GM12878 (cell line): ENCODE measurements at regions not wholly inside any gene's neighbourhood (a gene's known extent, or its start where the extent isn't known, plus 50 kb on each side); places are given as distances from the start of the nearest gene placed in this dataset.

ENCODE experiments used
- ATAC-seq: fragments of 200-7000 bp; cut with Tn5 transposase; 3 replicates; pipeline ENCODE4 v1.9.1; 2020; ENCODE audit warnings: mild to moderate bottlenecking, moderate library complexity
- BruUV-seq: library from RNA; stranded (reverse); fragments of 400-500 nt; replicated peaks from 2 replicates; lab custom pipeline; 2021; lab: Mats Ljungman, UMichigan
- CTCF ChIA-PET: fragments of 300-600 bp; sonication (Branson Sonifier 250); formaldehyde crosslinking; extraction: SDS; loops from one replicate; lab custom pipeline; 2021; ENCODE audit warnings: inconsistent platforms; lab: Yijun Ruan, JAX
- POLR2A ChIA-PET: fragments of 350-600 bp; formaldehyde crosslinking; extraction: SDS; loops from one replicate; lab custom pipeline; 2021; ENCODE audit warnings: inconsistent platforms; lab: Charles Lee
- RAD21 ChIA-PET: fragments of 300-600 bp; sonication (Branson Sonifier 250); formaldehyde crosslinking; loops from one replicate; lab custom pipeline; 2023; ENCODE audit warnings: antibody characterized with exemption; ENCODE audit not compliant: unreplicated experiment; lab: Charles Lee
- SMC1A ChIA-PET: fragments of 300-600 bp; sonication (Branson Sonifier 250); formaldehyde crosslinking; loops from one replicate; lab custom pipeline; 2023; ENCODE audit not compliant: unreplicated experiment, uncharacterized antibody; lab: Charles Lee
- DNase-seq: peaks from one replicate; pipeline ENCODE4 v3.0.0-alpha.2; 2011; ENCODE audit warnings: low read depth, low spot score
- FAIRE-seq: peaks from 3 replicates; lab custom pipeline; 2011; peaks lifted over from hg19 to GRCh38; lab: Jason Lieb, UNC
- H2AFZ ChIP-seq: 2 replicates; pipeline ENCODE4 v1.6.0; 2011; ENCODE audit warnings: low read depth, low read length, control low read depth; ENCODE audit not compliant: control insufficient read depth
- H3K27ac ChIP-seq: 2 replicates; pipeline ENCODE4 v1.5.1; 2011; ENCODE audit warnings: control low read depth; ENCODE audit not compliant: control insufficient read depth, insufficient read depth
- H3K27me3 ChIP-seq, 2 experiments: replicated peaks in 1 of 2; 2 replicates each; pipeline versions ENCODE4 v1.6.0 to v1.6.1; 2011; ENCODE audit warnings: low read length in 1 of 2; ENCODE audit not compliant: control insufficient read depth in 2 of 2, insufficient read depth in 2 of 2
- H3K36me3 ChIP-seq, 2 experiments: 2 replicates each; pipeline ENCODE4 v1.5.1; 2011; ENCODE audit warnings: low read length in 1 of 2; ENCODE audit not compliant: control insufficient read depth in 2 of 2, insufficient read depth in 2 of 2
- H3K4me1 ChIP-seq: 2 replicates; pipeline ENCODE4 v1.6.1; 2011; ENCODE audit warnings: mild to moderate bottlenecking, low read length, moderate library complexity, mixed read lengths; ENCODE audit not compliant: control insufficient read depth, insufficient read depth
- H3K4me2 ChIP-seq: 2 replicates; pipeline ENCODE4 v1.6.0; 2011; ENCODE audit warnings: control low read depth; ENCODE audit not compliant: control insufficient read depth, insufficient read depth
- H3K4me3 ChIP-seq: fragments of 200-600 bp; sonication (generic); 2 replicates; pipeline ENCODE4 v1.5.1; 2016
- H3K79me2 ChIP-seq: 2 replicates; pipeline ENCODE4 v1.6.0; 2011; ENCODE audit warnings: low read length; ENCODE audit not compliant: control insufficient read depth, insufficient read depth
- H3K9ac ChIP-seq: 2 replicates; pipeline ENCODE4 v1.8.0; 2011; ENCODE audit warnings: low read length, control low read depth, mixed read lengths; ENCODE audit not compliant: control insufficient read depth, insufficient read depth
- H3K9me3 ChIP-seq: replicated peaks from 3 replicates; pipeline ENCODE4 v1.5.1; 2011; ENCODE audit warnings: mild to moderate bottlenecking, low read length; ENCODE audit not compliant: control insufficient read depth, insufficient read depth
- H4K20me1 ChIP-seq: 2 replicates; pipeline ENCODE4 v1.6.0; 2011; ENCODE audit not compliant: control insufficient read depth, insufficient read depth
- ASH2L ChIP-seq: fragments of 300-600, 200-600 bp; sonication (generic); IDR thresholded peaks from 2 replicates; pipeline ENCODE4 v1.6.1; 2017; ENCODE audit warnings: low read depth, mild to moderate bottlenecking, borderline replicate concordance
- ATF7 ChIP-seq: fragments of 450-650 bp; IDR thresholded peaks from 2 replicates; pipeline ENCODE4 v1.6.1; 2016; ENCODE audit warnings: low read depth, mild to moderate bottlenecking
- BHLHE40 ChIP-seq, 2 experiments: fragments of 450-650 bp in 1 of 2; IDR thresholded peaks; 2 replicates each; pipeline ENCODE4 v1.6.1; 2011 to 2017; ENCODE audit warnings: low read depth in 2 of 2, borderline replicate concordance in 1 of 2, improper control_type of control experiment in 1 of 2, low read length in 1 of 2, mild to moderate bottlenecking in 1 of 2
- CEBPB ChIP-seq, 2 experiments: fragments of 150-350 bp in 1 of 2; IDR thresholded peaks; 2 replicates each; pipeline ENCODE4 v1.6.1; 2012 to 2014; ENCODE audit warnings: low read depth in 2 of 2, low read length in 2 of 2, borderline replicate concordance in 1 of 2, inconsistent platforms in 1 of 2
- EED ChIP-seq: sonication (generic); IDR thresholded peaks from 2 replicates; pipeline ENCODE4 v1.6.1; 2016; ENCODE audit warnings: antibody characterized with exemption, low read depth
- JUND ChIP-seq: IDR thresholded peaks from 2 replicates; pipeline ENCODE4 v1.6.1; 2012; ENCODE audit warnings: low read depth, mild to moderate bottlenecking, low read length, improper control_type of control experiment, moderate library complexity
- KDM1A ChIP-seq: fragments of 200-600 bp; sonication (generic); IDR thresholded peaks from 2 replicates; pipeline ENCODE4 v1.6.1; 2016; ENCODE audit warnings: borderline replicate concordance
- MAX ChIP-seq: IDR thresholded peaks from 2 replicates; pipeline ENCODE4 v1.6.1; 2012; ENCODE audit warnings: low read depth, low read length, improper control_type of control experiment
- NR2F1 ChIP-seq: fragments of 450-650 bp; conservative IDR thresholded peaks from 2 replicates; pipeline ENCODE4 v1.6.1; 2017; ENCODE audit warnings: mild to moderate bottlenecking
- RAD51 ChIP-seq: fragments of 450-650 bp; IDR thresholded peaks from 2 replicates; pipeline ENCODE4 v1.6.1; 2016; ENCODE audit warnings: moderate library complexity, mild to moderate bottlenecking, inconsistent platforms
- RUNX3 ChIP-seq: IDR thresholded peaks from 2 replicates; pipeline ENCODE4 v1.6.1; 2012; ENCODE audit warnings: low read length, inconsistent platforms
- SIN3A ChIP-seq: IDR thresholded peaks from 2 replicates; pipeline ENCODE4 v1.6.1; 2012; ENCODE audit warnings: low read depth, low read length, improper control_type of control experiment
- SP1 ChIP-seq: IDR thresholded peaks from one replicate; pipeline ENCODE4 v1.6.1; 2011; ENCODE audit warnings: low read depth, low read length
- SUPT20H ChIP-seq: IDR thresholded peaks from 2 replicates; pipeline ENCODE4 v1.6.1; 2011; ENCODE audit warnings: low read depth, mild to moderate bottlenecking, low read length, moderate library complexity, borderline replicate concordance; ENCODE audit not compliant: control insufficient read depth
- TARDBP ChIP-seq: IDR thresholded peaks from 2 replicates; pipeline ENCODE4 v1.6.1; 2016; ENCODE audit warnings: borderline replicate concordance
- ZBTB40 ChIP-seq: fragments of 450-650 bp; IDR thresholded peaks from 2 replicates; pipeline ENCODE4 v1.6.1; 2016; ENCODE audit warnings: mild to moderate bottlenecking, moderate library complexity, borderline replicate concordance
- ZNF217 ChIP-seq: fragments of 450-650 bp; IDR thresholded peaks from 2 replicates; pipeline ENCODE4 v1.6.1; 2017; ENCODE audit warnings: antibody characterized with exemption, mild to moderate bottlenecking
- WGBS: methylation state at CpG from one replicate; pipeline ENCODE4 v1.1.6; 2016; ENCODE audit warnings: low lambda C conversion rate; ENCODE audit not compliant: insufficient replicate concordance, insufficient coverage; ENCODE audit errors: missing lambda C conversion rate; 5-methylcytosine and 5-hydroxymethylcytosine counted together
- in situ Hi-C: fragments of 300-500 bp; cut with MboI; formaldehyde crosslinking; loops from 9 replicates; pipeline ENCODE4 v1.14.3; 2018; ENCODE audit warnings: mixed read lengths
- intact Hi-C: fragments of 100-400 bp; cut with micrococcal nuclease; formaldehyde crosslinking; loops from one replicate; pipeline ENCODE4 v1.14.2; 2022; ENCODE audit not compliant: unreplicated experiment

- POLR2A ChIA-PET = no interaction called here
- no peak overlapping the region for H3K4me3 ChIP-seq
- intact Hi-C loops (no loop called here), in situ Hi-C loops (no loop called here)
- no peaks in the 10 kb centered on the region for H3K36me3 ChIP-seq
- BruUV-seq = no TSS peak
- no peak overlapping the region for H2AFZ ChIP-seq
- WGBS = 51% methylated on average over 19 of the region's 19 CpGs
- CTCF ChIA-PET = no interaction called here
- H3K79me2 ChIP-seq = no peaks in the 10 kb centered on the region
- no peak for FAIRE-seq
- no peak for TF ChIP-seq RUNX3
- TF ChIP-seq SP1 = no peak
- no peak for TF ChIP-seq NR2F1
- no peak for TF ChIP-seq BHLHE40 (IDR thresholded peaks at IDR 0.05; ENCODE audit: borderline replicate concordance in 1 of 2, low read depth in 2 of 2, low read length in 1 of 2)
- TF ChIP-seq ATF7 = no peak
- no peak for TF ChIP-seq ZBTB40
- no peak for TF ChIP-seq ZNF217
- TF ChIP-seq ASH2L = no peak
- no peak for TF ChIP-seq CEBPB (IDR thresholded peaks at IDR 0.05; ENCODE audit: borderline replicate concordance in 1 of 2, low read depth in 2 of 2, low read length in 2 of 2)
- no peak for TF ChIP-seq SUPT20H
- TF ChIP-seq SIN3A = no peak
- TF ChIP-seq RAD51 = no peak
- TF ChIP-seq MAX = no peak
- TF ChIP-seq TARDBP = no peak
- no peak for TF ChIP-seq EED
- no peak for TF ChIP-seq KDM1A
- TF ChIP-seq JUND = no peak
- TF ChIP-seq, all 136 proteins: peak for 0
- SMC1A ChIA-PET = no interaction called here
- H3K9me3 ChIP-seq = no peaks in the 10 kb centered on the region; the same call in 2 of the 3 replicates
- no peaks in the 10 kb centered on the region for H3K4me1 ChIP-seq
- no peak overlapping the region for H3K9ac ChIP-seq
- RAD21 ChIA-PET = no interaction called here
- H3K4me2 ChIP-seq = no peak overlapping the region
- H4K20me1 ChIP-seq = no peaks in the 10 kb centered on the region
- ATAC-seq (no peak), DNase-seq (no peak)
- H3K27ac ChIP-seq = no peak overlapping the region
- no peaks in the 10 kb centered on the region for H3K27me3 ChIP-seq
These were observed 416.9 kb upstream of the IRX4 start for GRCh38 chr5:2299388-2300220.
